ENCODE measurements at regions not wholly inside any gene's neighbourhood (a gene's known extent, or its start where the extent isn't known, plus 50 kb on each side); places are given as distances from the start of the nearest gene placed in this dataset.
A peak's percentile ranks its signal among the peaks of the same experiment; 100 is the strongest.

DNA sequence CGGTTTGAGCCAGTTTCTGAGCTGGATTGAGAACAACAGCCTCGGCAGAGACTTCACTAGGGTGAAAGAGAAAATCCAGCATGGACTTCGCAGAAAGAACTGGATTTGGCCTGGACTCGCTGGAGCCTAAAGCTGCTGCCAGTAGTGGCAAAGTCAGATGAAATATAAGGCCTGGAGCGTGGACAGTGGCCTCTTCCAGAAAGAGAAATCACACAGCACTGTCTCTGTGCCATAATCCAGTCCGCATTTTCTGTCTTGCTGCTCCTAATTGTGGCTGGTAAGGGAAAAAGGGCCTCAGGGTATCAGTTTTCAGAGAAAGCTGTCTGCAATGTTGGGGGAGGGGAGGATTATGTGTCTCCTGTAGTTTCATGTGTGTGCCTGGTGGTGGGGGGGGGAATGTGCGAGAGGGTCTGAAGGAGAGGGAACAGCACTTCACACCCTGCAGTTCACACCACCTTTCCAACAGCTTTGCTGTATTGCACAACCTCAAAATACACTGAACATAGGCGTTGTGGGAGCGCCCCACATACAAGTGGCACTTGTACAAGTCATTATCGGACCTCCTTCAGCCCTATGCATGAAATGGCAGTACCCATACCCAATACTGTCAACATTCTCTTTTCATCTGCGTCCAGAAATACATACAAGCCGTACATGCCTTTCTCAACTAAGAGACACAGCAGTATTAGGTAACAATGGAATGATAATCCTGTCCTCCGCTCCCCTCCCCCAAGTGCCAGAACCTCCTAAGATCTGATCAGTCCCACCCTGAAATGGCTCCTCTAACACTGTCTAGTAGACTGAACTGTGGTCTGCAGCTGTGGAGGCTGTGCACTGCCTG lies 107.5 kb upstream of the ATF7IP start (continued):
- TF ChIP-seq, protein P1, sequence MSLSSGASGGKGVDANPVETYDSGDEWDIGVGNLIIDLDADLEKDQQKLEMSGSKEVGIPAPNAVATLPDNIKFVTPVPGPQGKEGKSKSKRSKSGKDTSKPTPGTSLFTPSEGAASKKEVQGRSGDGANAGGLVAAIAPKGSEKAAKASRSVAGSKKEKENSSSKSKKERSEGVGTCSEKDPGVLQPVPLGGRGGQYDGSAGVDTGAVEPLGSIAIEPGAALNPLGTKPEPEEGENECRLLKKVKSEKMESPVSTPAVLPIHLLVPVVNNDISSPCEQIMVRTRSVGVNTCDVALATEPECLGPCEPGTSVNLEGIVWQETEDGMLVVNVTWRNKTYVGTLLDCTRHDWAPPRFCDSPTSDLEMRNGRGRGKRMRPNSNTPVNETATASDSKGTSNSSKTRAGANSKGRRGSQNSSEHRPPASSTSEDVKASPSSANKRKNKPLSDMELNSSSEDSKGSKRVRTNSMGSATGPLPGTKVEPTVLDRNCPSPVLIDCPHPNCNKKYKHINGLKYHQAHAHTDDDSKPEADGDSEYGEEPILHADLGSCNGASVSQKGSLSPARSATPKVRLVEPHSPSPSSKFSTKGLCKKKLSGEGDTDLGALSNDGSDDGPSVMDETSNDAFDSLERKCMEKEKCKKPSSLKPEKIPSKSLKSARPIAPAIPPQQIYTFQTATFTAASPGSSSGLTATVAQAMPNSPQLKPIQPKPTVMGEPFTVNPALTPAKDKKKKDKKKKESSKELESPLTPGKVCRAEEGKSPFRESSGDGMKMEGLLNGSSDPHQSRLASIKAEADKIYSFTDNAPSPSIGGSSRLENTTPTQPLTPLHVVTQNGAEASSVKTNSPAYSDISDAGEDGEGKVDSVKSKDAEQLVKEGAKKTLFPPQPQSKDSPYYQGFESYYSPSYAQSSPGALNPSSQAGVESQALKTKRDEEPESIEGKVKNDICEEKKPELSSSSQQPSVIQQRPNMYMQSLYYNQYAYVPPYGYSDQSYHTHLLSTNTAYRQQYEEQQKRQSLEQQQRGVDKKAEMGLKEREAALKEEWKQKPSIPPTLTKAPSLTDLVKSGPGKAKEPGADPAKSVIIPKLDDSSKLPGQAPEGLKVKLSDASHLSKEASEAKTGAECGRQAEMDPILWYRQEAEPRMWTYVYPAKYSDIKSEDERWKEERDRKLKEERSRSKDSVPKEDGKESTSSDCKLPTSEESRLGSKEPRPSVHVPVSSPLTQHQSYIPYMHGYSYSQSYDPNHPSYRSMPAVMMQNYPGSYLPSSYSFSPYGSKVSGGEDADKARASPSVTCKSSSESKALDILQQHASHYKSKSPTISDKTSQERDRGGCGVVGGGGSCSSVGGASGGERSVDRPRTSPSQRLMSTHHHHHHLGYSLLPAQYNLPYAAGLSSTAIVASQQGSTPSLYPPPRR (CRISPR knock-in tag; IDR thresholded peaks at IDR 0.05; ENCODE audit: borderline replicate concordance), result peak; percentile 54; the same call in 1 of the 2 replicates
- TF ChIP-seq ZNF782 (CRISPR knock-in tag; IDR thresholded peaks at IDR 0.05; ENCODE audit: borderline replicate concordance) (peak; percentile 81; the same call in 1 of the 2 replicates), ZNF451 (CRISPR knock-in tag; IDR thresholded peaks at IDR 0.05) (no peak), RBAK (CRISPR knock-in tag; IDR thresholded peaks at IDR 0.05) (no peak), NR2F1 (CRISPR knock-in tag; IDR thresholded peaks at IDR 0.05) (no peak), FOXK2 (IDR thresholded peaks at IDR 0.05) (no peak), ZNF883 (CRISPR knock-in tag; IDR thresholded peaks at IDR 0.05; ENCODE audit: not compliant biosample characterization) (no peak), SNAPC2 (CRISPR knock-in tag; IDR thresholded peaks at IDR 0.05) (no peak), ZNF446 (CRISPR knock-in tag; IDR thresholded peaks at IDR 0.05) (no peak), ZSCAN30 (CRISPR knock-in tag; IDR thresholded peaks at IDR 0.05) (no peak), ZNF274 (CRISPR knock-in tag; IDR thresholded peaks at IDR 0.05) (no peak), ZBTB8A (CRISPR knock-in tag; IDR thresholded peaks at IDR 0.05; ENCODE audit: borderline replicate concordance, low read depth) (no peak), ZNF20 (CRISPR knock-in tag; IDR thresholded peaks at IDR 0.05) (no peak), DR1 (CRISPR knock-in tag; IDR thresholded peaks at IDR 0.05) (0 out of 2 replicates have a peak, but pooled peaks have one; percentile 34), CENPX (CRISPR knock-in tag; IDR thresholded peaks at IDR 0.05) (no peak), ZNF530 (CRISPR knock-in tag; IDR thresholded peaks at IDR 0.05; ENCODE audit: low read depth) (no peak), PRPF4 (IDR thresholded peaks at IDR 0.05; ENCODE audit: low read depth, low read length, poor library complexity, severe bottlenecking) (no peak), YY1 (IDR thresholded peaks at IDR 0.05; ENCODE audit: insufficient read depth, insufficient replicate concordance, low read depth, low read length) (peak; percentile 76), PITX1 (CRISPR knock-in tag; IDR thresholded peaks at IDR 0.05) (peak; percentile 81; the same call in 1 of the 2 replicates), BRCA1 (CRISPR knock-in tag; IDR thresholded peaks at IDR 0.05) (no peak)
- TF ChIP-seq, protein P2, sequence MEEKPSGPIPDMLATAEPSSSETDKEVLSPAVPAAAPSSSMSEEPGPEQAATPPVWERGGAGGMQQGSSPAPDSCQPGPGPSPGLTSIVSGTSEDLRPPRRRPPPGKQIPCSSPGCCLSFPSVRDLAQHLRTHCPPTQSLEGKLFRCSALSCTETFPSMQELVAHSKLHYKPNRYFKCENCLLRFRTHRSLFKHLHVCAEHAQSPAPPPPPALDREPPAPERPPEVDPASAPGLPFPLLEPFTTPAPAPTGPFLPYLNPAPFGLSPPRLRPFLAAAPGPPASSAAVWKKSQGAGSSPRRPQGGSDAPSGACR (CRISPR knock-in tag; IDR thresholded peaks at IDR 0.05), result no peak; the same call in 1 of the 2 replicates

All from HepG2 (cell line).